HG02571 (cell line): ENCODE measurements at regions not wholly inside any gene's neighbourhood (a gene's known extent, or its start where the extent isn't known, plus 50 kb on each side); places are given as distances from the start of the nearest gene placed in this dataset.

Experiments used
- ATAC-seq: cut with Tn5 transposase; IDR thresholded peaks from one replicate; pipeline ENCODE4 v1.9.1; 2021; ENCODE audit warnings: mild to moderate bottlenecking, moderate library complexity; ENCODE audit not compliant: unreplicated experiment

DNA sequence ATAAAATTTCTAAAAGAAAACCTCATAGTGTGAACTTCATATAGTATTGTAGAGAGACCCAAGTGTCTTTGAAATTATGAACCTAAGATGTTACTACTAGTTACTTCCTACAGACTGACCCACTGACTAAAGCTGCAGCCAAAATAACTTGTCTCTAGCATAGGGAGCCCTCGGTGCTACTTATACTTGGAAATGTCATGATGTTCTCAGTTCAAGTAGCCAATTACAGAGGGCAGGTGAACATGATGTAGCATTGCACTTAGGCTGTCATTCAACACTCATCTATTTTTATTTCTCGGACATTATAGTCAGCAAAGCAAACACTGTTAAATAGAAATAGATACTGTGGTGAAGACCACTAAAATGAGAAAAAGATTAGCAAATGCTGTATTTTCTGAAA lies 165.6 kb downstream of the AREG start:
- no peak for ATAC-seq

DNA sequence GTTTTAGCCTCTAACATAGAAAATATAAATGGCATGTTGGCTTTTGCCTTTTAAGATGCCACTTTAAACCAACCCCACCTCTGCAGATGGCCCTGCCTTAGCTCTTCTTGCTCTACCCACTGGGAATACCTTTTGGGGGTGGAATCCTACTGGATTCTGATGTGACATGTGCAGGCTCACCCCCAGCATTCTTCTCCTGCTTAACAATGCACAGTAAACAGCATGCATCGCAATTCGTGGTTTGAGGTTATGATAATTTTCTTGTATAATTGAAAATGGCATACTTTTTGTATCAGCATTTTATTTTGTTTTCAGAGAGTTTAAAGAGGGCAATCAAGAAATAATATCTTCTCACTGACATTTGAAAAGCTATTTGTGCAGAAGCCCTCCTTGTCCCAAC lies 167.9 kb downstream of the AREG start:
- ATAC-seq, result no peak

DNA sequence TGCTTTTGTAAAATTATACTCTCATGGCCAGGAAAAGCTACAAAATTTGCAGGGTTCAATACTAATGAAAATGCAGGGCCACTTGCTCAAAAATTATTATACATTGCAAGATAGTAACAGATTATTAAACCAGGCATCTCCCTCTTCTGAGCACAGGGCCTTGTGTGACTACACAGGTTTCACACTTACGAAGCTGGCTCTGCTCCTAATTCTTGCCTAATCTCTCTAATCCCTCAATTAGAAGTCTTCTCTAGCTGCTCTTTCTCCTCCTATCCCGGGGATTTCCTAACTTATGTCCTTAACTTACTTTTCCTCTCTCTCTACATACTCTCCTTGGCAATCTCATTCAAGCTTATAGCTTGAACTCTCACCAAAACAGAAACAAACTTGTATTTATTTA lies 168.3 kb downstream of the AREG start:
- ATAC-seq, result no peak

DNA sequence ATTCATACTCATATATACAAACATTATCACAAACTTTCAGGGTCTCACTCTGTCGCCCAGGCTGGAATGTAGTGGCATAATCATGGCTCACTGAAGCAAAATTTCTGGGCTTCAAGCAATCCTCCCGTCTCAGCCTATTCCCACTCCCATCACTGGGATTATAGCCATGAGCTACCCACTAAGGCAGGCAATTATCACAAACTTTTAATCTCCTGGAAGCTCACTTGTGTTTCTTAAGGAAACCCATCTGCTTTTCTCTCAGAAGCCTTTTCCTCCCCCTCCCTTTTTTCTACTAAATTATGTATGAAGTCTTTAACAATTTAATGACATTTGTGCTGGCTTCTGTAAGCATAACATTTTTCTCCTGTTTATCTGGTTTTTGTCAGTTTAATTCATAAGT lies 170.5 kb downstream of the AREG start:
- ATAC-seq, result no peak

DNA sequence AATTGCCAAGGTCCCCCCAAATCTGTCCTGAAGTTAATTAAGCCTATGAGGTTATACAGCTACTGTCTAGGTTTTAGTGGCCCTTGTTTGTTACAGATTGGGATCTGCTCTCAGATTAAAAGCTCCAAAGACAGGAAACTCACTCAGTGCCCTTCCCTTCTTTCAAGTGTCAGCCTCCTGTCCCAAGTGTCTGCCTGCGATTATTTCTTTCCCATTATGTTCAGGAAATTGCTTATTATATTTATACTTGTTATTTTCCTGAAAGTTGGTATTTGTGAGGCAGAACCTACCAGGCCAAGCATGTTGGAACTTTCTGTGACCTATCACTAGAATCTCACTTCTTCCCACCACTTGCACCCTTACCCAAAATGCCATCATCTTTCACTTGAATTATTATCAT lies 173.2 kb downstream of the AREG start:
- ATAC-seq, result no peak

DNA sequence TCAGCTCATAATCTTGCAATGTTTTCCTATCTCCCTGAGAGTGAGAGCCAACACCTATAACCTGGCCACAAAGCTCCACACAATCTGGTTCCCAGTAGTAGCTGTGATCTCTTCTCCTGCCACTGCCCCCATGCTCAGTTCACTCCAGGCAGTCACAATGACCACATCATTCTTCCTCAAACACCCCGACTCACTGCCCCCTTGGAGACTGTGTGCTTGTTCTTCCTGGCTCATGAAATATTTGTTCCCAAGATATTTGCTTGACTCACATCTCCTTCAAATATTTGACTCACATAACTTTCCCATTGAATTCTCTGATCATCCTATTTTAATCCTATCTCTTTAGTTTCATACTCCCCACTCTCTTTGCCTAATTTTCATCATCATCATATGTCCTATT lies 173.7 kb downstream of the AREG start:
- no peak for ATAC-seq

DNA sequence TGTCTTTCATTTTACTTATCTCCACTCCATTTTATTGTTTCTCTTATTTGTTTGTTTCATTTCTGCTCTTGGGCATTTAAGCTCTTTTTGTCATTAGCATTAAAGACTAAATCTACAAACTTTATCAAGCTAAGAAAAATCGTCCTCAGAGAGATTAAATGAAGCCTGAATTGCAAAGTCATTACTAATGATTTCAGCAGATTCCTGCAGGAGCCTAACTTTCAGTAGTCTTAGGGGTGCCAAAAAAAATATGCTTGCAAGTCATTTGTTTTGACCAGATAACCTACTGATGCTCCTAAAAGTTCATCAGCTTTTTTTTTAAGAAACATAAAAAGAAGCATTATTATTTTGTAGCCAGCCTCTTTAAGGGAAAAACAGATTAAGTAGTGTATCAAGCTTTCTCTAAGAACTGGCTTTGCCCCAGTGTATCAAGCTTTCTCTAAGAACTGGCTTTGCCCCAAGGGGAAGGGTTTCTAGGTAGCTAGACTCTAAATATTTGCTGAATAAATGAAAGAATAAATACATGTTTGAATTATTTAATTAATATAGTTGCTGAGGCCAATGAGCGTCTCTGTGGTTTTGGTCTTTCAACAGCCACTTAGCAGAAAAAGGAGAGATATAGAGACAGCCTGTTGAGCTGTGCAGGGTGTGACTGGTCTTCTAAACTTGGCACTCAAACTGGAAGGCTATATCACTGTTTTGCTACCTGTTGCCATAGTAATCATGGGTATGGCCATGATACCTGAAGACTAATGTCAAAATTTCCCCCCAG lies 174.2 kb downstream of the BTC start:
- no peak for ATAC-seq

DNA sequence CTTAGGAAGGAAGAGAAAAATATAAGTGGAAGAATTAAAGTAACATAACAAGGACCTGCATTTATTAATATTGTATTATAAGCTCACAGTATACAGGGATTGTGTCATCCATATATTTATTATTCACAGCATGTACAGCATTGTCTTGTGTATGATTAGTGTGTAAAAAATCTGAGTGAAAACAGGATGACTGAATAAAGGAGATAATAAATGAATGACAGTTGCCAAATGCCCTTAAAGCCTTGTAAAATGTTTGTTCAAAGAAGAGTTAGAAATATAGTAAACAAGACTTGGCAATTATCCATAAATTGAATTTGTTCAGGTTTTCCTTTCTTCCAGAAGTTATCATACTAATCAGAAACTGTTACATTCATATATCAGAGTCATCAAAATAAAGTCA lies 172.7 kb downstream of the BTC start:
- ATAC-seq, result no peak

DNA sequence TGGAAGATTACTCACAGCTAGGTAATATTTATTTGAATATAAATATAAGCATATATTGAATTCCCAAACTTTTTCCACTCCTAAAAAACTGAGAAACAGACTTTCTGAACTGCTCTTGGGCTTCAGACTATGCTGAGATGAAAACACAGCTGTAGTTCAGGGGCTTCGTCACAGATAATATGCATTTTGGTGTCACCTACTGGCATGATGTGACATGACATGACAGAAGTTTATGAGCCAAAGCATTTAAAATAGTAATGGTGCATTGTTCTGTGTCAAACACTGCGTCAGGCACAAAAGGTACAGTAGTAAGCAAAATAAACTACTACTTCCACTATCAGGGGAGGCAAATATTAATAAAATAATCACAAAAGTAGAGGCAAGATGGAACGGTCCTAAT lies 171.3 kb downstream of the BTC start:
- no peak for ATAC-seq

DNA sequence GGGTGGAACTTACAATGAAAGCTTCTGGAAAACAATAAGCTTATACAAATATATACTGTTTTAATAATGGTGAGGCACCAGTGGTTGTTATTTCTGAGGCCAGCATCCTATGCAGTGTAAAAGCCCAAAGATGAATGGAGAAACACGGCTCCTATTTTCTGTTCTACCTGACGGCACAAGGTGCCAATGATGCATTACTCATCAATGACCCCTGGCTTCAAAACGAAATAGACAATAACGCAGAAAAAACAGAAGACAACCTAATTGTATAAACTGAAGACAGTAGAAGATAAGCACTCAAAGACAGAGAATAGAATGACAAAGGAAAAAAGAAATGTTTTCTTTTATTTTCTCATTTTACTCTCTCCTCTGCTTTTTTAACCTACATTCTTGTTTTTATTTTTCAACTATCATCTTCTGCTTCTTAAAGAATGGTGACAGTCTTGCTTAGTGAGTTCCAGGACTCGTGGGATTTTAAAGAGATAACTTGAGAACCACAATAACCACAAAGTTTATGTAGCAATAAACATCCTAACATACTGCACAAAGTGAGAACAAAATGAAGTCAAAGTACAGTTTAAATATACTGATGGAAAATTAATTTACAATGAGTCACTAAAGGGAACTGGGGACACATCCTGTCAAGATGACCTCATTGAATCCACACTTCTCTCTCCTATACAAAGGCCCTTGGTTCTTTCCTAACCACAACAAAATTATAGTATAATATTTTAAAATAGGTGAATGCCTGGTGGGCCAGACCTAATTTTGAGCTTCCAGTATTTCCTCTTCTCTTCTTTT lies 169.8 kb downstream of the BTC start:
- ATAC-seq, result no peak

DNA sequence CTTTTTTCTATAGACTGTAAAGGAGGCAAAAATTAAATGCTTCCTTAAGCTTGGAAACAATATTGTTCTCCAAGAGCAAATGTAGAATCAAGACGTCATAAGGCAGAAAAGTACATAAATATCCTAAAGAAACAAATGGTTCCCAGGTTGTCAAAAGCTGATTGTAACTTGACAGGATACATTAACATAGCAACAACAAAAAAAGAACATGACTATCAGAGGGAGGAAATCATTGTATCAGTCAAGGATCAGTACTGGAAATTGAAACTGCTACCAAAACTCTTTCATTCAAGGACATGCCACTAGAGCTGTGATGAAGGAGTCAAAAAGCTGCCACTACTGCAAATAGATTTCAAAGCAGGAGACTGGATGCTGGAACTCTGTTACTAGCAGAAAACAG lies 168.3 kb downstream of the BTC start:
- ATAC-seq, result no peak

DNA sequence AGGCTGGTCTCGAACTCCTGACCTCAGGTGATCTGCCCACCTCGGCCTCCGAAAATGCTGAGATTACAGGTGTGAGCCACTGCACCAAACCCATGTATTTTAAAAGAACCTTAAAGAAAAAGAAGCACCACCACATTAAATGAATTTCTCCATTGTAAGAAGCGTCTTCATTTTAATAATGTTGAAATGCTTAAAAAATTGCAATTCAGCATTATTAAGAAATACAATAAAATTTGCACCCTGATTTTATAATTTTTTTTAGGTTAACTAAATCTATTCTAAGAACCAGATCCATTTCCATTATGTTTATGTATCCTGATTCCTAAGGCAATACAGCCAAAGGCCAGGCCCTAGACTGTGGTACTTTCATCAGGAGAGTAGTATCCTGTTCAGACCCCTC lies 167.2 kb downstream of the BTC start:
- no peak for ATAC-seq

DNA sequence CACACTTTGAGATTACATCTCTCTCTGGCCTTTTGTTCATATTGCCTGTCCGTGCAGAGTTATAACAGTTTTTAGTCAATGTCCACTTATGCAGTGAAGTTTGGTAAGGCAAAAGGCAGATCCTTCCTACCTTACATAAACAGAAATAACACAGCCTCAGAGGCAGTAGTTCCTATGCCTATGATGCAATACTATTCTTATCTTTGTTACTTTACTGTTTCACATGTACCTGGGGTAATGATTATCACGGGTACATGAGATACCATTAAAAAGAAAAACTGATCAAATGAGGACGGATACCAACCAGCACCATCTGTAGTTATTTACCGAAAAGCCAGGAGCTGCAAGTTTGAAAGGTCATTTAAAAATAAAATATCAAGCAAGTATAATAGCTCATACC lies 166.8 kb downstream of the BTC start:
- ATAC-seq, result no peak

DNA sequence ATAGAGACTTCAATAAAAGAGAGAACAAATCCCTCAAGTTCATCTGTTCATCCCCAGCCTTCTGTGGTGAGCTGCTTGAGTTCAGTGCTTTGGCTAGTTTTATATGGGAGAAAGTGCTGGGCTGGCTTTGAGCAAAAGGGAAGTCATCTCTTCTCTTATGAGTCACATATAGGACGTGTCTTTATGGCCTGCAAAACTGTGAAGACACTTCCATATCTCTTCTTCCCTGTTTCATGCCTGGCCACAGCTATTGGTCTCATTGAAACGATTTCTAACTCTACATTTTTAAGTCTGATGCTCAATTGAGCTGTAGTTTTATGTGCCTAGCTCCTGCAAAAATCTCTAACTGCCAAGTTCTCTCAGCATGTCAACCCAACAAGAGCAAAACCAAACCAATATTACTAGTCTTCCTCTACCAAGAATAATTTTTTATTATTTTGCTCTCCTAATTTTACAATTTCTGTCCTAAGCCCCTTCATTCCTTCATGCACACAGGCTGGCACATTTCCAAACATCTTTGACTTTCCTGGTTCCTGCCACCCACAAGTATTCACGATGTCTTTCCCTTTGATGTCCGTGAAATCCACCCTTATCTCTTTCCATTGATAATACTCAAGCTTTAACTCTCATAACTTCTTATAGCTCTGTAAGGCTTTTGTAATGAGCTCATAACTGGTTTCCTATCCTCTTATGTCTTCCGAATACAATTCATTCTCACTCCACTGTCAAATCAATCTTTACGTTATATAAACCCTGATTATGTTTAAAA lies 165.3 kb downstream of the BTC start:
- no peak for ATAC-seq

DNA sequence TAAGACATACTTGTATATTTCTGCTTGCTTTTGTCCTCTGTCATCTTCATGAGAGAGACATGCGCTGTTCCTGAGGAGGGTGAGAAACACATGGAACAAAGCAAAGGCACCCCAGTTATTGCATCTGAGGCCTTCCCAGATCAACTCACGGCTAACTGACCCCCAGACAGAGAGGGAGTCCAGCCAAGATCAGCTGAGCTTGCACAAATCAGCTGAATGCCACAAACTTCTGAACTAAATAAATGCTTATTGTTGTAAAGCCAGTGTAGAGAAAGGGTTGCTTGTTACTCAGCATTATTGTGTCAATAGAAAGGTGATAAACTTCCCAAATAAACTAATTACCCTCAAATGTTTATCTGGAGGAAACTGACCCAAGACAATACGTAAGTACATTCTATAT lies 163.8 kb downstream of the BTC start:
- ATAC-seq, result no peak

DNA sequence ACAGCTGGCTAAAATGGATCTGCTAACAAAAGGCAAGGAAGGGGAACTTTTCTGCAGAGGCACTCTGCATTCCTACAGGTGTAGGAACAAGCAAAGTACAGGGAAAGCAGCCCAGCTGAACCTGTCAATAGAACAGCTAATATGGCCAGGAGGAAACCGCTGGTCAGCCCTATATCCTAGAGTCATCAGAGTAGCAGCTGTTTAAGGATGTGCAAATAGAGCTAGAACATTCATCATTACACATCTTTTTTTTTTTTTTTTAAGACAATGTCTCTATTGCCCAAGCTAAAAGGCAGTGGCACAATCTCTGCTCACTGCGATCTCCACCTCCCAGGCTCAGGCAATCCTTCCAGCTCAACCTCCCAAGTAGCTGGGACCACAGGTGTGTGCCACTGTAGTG lies 163.0 kb downstream of the BTC start:
- ATAC-seq, result no peak

DNA sequence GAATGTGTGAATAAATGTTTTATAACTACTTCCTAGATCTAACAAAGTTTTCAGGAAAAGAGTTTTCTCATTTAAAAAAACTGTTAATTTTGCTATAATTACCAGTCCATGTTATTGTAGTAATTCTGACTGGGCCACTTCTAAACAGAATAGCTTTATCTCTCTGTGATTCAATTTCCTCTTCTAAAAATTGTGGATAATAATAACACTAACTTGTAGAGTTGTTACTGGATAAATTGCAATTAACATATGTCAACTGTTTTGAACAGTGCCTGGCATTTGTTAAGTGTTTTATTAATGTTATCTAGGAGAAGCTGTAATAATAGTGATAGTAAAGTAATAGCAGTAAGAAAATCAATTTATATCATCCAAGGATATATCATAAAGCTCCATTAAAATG lies 162.3 kb downstream of the BTC start:
- no peak for ATAC-seq

DNA sequence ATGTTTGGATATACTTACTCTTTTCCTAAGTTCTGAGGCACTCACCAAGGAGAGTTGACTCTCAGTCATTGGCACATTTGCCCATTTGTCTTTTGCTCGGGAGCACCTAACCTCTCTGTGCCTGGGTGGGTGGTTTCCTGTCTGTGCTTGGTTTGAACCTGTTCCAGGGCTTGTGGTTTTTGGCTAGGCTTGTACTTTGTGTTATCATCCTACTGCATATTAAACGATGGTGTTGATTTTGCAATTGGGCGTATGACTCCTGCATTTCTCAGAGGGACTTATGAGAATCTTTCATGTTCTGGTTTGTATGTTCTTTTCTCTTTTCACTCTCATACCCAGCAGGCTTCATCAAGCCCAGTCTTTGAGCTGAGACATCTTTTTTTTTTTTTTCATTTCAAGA lies 161.7 kb downstream of the BTC start:
- ATAC-seq, result no peak

DNA sequence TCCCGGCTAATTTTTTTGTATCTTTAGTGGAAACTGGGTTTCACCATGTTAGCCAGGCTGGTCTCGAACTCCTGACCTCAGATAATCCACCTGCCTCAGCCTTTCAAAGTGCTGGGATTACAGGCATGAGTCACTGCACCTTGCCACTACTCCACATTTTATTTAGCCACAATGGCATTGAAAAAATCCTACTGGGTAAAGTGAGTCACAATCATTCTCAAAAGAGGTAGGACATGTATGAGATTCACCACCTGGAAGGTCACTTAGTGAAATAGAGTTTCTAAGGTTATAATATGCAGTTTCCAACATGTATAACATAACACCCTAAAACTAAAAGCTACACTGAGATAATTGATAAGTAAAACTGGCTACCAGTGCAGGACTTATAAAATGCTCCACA lies 159.2 kb downstream of the BTC start:
- no peak for ATAC-seq

DNA sequence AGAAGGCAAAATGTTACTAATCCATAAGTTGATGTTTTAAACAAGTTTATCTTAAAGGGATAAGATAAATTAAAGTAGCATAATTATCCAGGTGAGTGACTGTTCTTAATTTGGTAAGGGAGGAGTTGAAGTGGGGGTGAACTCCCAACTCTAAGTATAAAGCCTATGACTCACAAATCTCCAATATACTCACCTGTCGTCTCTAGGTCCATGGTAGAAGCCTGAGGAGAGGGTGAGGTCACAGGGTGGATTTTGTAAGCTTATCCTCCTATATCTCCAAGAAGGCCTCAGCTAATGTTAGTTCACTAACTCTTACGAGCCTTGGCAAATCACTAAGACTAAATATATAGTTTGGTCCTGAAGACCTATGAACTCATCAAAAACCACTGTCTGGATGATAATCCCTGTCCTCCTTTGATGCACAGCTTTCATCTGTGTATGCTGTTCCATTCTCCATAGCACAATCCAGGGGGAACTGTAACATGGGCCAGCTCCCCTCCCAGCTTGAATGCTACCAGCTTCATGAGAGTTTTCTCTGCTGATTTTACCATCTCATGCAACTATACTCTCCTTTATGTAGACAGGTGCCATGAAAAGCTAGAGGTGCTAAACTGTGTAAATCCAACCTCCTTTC lies 158.7 kb downstream of the BTC start:
- no peak for ATAC-seq

DNA sequence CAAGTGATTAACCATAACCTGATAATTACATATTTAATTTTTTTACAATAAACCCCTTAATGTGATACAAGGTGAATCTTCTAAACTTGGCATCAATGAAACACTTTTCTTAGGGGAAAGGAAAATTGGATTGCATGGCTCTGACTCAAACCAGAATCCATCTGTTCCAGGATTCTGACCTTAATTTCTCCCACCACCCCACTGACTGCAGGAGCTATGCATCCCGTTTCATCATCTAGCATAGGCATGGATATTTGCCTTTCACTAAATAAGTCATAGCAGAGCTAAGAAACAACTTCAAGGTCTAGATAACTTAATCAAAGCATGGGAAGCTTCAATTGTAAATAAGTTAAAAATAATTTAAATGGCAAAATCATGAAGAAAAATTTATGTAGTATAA lies 156.3 kb downstream of the BTC start:
- no peak for ATAC-seq
